ENCODE measurements at regions not wholly inside any gene's neighbourhood (a gene's known extent, or its start where the extent isn't known, plus 50 kb on each side); places are given as distances from the start of the nearest gene placed in this dataset.
"Not testable (repeated sequence)": the region's sequence is repeated elsewhere in the genome, so short reads cannot be mapped to it uniquely, and the experiment has no call there.

- DNase-seq; H3K4me3 Mint-ChIP-seq; H3K27ac Mint-ChIP-seq; POLR2A ChIA-PET; H3K27me3 Mint-ChIP-seq; ATAC-seq (ENCODE audit: low read depth); H3K4me1 Mint-ChIP-seq; H3K36me3 Mint-ChIP-seq; H3K9me3 Mint-ChIP-seq: not testable (repeated sequence)
Measured at GRCh38 chr13:46451145-46451544, 64.1 kb upstream of the RUBCNL start.

DNA sequence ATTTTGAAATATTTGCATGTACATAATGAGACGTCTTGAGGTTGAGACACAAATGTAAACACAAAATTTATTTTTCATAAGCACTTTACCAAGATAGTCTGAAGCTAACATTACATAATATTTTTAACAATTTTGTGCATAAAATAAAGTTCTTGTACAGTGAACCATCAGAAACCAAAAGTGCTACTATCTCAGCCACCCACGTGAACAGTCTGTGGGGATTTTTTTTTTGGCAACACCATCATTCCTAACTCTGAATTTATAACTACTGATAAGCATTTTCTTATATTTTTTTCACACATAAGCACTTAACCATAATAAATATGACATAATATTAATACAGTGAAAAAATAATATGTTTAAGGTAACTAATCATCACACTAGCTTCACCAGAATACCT, 62.9 kb upstream of the RUBCNL start:
- DNase-seq; H3K27ac Mint-ChIP-seq; H3K4me3 Mint-ChIP-seq; ATAC-seq (ENCODE audit: low read depth); H3K27me3 Mint-ChIP-seq; POLR2A ChIA-PET; H3K9me3 Mint-ChIP-seq; H3K4me1 Mint-ChIP-seq; H3K36me3 Mint-ChIP-seq: not testable (repeated sequence)

DNA sequence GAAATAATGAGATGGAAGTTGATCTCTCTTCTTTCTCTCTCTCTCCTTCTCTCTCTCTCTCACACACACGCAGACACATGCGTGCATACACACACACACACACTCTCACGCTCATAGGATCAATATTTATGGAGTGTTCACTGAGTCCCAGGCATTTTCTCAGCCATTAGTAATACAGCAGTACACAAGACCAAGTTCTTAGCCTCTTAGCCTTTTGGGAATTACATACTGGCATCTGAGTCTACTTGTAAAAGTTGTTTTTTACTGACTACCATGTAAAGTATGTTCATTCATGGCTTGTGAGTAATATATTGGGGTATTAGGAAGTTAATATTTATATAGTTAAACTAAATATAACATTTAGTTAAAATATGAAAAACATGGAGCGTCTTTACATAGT, 61.1 kb upstream of the RUBCNL start:
- H3K27me3 Mint-ChIP-seq; H3K27ac Mint-ChIP-seq; POLR2A ChIA-PET; ATAC-seq (ENCODE audit: low read depth); H3K4me1 Mint-ChIP-seq; H3K36me3 Mint-ChIP-seq; H3K4me3 Mint-ChIP-seq; H3K9me3 Mint-ChIP-seq; DNase-seq: not testable (repeated sequence)

DNA sequence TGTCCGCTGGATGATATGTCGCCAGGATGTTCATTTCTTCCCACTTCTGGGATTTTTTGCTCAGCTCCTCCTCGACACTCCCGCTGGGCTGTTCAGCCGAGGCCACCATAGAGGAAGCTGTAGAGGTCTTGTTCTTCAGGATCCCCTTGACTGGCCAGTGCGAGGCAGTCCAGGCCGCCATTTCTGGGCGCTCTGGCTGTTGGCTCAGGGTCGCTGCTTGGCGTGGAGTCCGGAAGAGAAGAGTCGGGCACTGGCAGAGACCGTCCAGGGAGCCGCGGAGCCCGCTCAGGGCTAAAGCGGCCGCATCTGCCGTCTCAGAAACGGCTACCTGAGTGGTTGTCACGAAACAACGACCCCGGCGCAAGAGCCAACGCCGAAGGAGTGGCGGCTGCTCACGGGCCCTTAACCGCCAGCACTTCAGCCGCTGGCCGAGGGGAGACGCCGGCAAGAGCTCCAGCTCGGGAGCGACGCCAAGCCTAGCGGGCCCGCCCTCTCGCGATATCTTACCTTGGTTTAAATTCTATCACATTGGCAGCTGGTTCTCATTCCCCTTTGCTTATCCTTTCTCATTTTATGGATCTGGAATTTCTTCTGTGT, 50.9 kb upstream of the RUBCNL start:
- H3K27me3 Mint-ChIP-seq; ATAC-seq (ENCODE audit: low read depth); H3K36me3 Mint-ChIP-seq; H3K9me3 Mint-ChIP-seq; DNase-seq; H3K27ac Mint-ChIP-seq; H3K4me1 Mint-ChIP-seq; POLR2A ChIA-PET: not testable (repeated sequence)
- H3K4me3 Mint-ChIP-seq, result peak overlapping the region; percentile 17
